Small intestine (tissue), 7 donors: ENCODE measurements at regions not wholly inside any gene's neighbourhood (a gene's known extent, or its start where the extent isn't known, plus 50 kb on each side); places are given as distances from the start of the nearest gene placed in this dataset.
"Not testable (repeated sequence)": the region's sequence is repeated elsewhere in the genome, so short reads cannot be mapped to it uniquely, and the experiment has no call there.

Experiments used
- DNase-seq, 2 donors: peaks; one replicate each; pipeline versions ENCODE4 v3.0.0 to v3.0.0-alpha.2; 2013
- FAIRE-seq: peaks from 2 replicates; lab custom pipeline; 2012; peaks lifted over from hg19 to GRCh38; lab: Jason Lieb, UNC
- H3K27ac ChIP-seq, 3 donors: one replicate each; pipeline ENCODE4 v1.5.1; 2013; ENCODE audit warnings: low read length in 2 of 3, mild to moderate bottlenecking in 2 of 3, control low read depth in 1 of 3, inconsistent platforms in 1 of 3, low read depth in 1 of 3, moderate library complexity in 1 of 3
- H3K27me3 ChIP-seq, 3 donors: one replicate each; pipeline ENCODE4 v1.6.1; 2013; ENCODE audit warnings: low read length in 3 of 3, inconsistent platforms in 1 of 3; ENCODE audit not compliant: control insufficient read depth in 3 of 3, insufficient read depth in 3 of 3
- H3K36me3 ChIP-seq, 3 donors: one replicate each; pipeline ENCODE4 v1.6.1; 2013; ENCODE audit warnings: low read length in 3 of 3, inconsistent platforms in 1 of 3, low read depth in 1 of 3, mild to moderate bottlenecking in 1 of 3, moderate library complexity in 1 of 3; ENCODE audit not compliant: control insufficient read depth in 3 of 3, insufficient read depth in 2 of 3
- H3K4me1 ChIP-seq, 3 donors: one replicate each; pipeline ENCODE4 v1.6.1; 2013; ENCODE audit warnings: low read length in 2 of 3, inconsistent platforms in 1 of 3, low read depth in 1 of 3, mild to moderate bottlenecking in 1 of 3, moderate library complexity in 1 of 3; ENCODE audit not compliant: control insufficient read depth in 3 of 3, insufficient read depth in 2 of 3
- H3K4me3 ChIP-seq, 3 donors: one replicate each; pipeline ENCODE4 v1.5.1; 2013; ENCODE audit warnings: low read length in 3 of 3, control low read depth in 1 of 3, inconsistent platforms in 1 of 3, low read depth in 1 of 3, mild to moderate bottlenecking in 1 of 3, moderate library complexity in 1 of 3
- H3K9me3 ChIP-seq, 2 donors: one replicate each; pipeline ENCODE4 v1.6.1; 2013; ENCODE audit warnings: low read depth in 1 of 2, low read length in 1 of 2; ENCODE audit not compliant: control insufficient read depth in 2 of 2, insufficient read depth in 1 of 2
- WGBS, 3 donors: extraction: QIAGEN DNeasy Blood & Tissue Kit; methylation state at CpG; one replicate each; pipeline ENCODE4 v1.1.7; 2013; 5-methylcytosine and 5-hydroxymethylcytosine counted together
- donor health status: healthy with polysubstance abuse.
- donor health status: control.
- donor health status: control.
- donor health status: Bipolar disorder and iron deficiency.
- donor health status: healthy.

DNA sequence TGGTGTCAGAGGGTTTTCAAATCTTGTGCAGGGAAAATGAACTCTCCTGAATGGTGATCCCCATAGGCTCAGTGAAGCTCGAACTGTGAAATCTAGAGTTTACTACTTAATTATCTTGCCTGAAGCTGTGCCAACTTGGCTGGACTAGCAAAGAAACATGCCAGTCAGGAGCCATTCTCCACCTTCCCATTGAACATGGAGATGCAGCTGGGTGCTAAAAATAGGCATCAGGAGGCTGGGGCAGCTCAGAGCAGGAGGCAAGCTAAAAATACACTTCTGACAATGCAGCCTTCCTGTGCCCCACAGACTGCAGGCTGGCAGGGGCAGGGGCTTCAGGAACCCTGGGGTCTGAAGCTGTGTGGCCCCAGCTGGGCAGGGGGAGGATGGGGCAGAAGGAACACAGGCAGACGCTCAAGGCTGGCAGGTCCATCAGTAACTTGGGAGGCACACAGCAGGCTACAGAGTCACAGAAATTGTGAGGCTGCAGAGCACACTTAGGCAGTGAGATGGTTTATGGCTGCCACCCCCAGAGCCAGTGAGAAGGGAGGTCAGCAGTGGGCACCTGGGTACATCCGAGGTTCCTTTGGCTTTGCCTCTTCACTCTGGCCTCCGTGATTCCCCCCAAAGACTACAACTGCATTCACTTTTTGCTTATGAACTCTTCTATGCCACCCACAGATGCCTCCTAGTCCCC, 155.4 kb upstream of the KCND3 start:
- no peak for FAIRE-seq
- WGBS, 3 donors, result 44 to 57% (median 51%) methylated on average over 4 of the region's 4 CpGs

DNA sequence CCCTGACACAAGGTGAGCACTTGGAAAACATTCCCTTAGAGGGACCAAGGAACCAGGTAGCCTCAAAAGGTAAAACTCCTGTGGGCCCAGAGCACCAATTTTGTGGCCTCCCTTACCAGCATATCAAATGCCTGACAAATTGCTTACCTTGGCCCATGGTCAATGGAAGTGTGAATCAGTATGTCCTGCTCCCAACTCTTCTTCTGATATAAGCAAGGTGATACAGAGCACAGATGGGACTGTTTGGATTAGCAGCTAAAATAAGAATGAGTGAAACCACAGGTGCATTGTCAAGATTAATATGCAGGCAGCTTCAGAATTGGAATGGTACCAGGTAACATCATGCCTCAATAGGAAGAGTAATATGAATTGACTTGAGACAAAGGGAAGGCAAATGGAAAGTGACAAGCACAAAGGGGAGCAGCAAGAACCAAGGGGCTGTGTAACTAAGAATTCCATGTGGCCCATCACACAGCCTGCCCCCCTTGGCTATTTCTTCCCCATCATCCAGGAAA, 156.8 kb upstream of the KCND3 start:
- FAIRE-seq, result no peak
- Histone ChIP-seq H3K4me3 (no peak overlapping the region), H3K36me3 (no peaks in the 10 kb centered on the region), H3K27ac (no peak overlapping the region), H3K9me3 (no peaks in the 10 kb centered on the region), H3K4me1 (no peaks in the 10 kb centered on the region), H3K27me3 (peaks cover 0 to 2% (median 0%) of the 10 kb centered on the region in 3 donors)
- no peak for DNase-seq

More for the DNA sequence above, 155.4 kb upstream of the KCND3 start:
- no peak for DNase-seq
- Histone ChIP-seq H3K27ac (no peak overlapping the region), H3K4me1 (no peaks in the 10 kb centered on the region), H3K4me3 (no peak overlapping the region), H3K27me3 (peaks cover 0 to 2% (median 0%) of the 10 kb centered on the region in 3 donors), H3K9me3 (no peaks in the 10 kb centered on the region), H3K36me3 (no peaks in the 10 kb centered on the region)

DNA sequence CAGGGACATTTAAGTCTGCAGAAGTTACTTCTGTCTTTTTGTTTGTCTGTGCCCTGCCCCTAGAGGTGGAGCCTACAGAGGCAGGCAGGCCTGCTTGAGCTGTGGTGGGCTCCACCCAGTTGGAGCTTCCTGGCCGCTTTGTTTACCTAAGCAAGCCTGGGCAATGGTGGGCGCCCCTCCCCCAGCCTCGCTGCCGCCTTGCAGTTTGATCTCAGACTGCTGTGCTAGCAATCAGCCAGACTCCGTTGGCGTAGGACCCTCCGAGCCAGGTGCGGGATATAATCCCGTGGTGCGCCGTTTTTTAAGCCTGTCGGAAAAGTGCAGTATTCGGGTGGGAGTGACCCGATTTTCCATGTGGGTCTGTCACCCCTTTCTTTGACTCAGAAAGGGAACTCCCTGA, 170.7 kb upstream of the KCND3 start:
- not testable (repeated sequence) for H3K4me3 ChIP-seq, H3K27me3 ChIP-seq, H3K9me3 ChIP-seq, H3K36me3 ChIP-seq, H3K4me1 ChIP-seq, DNase-seq, FAIRE-seq, H3K27ac ChIP-seq
- 66 to 81% (median 69%) methylated on average over 14 of the region's 14 CpGs for WGBS, 3 donors

GRCh38 chr1:112165375-112165774, 175.9 kb upstream of the KCND3 start:
- H3K27ac ChIP-seq, result no peak overlapping the region
- no peaks in the 10 kb centered on the region for H3K4me1 ChIP-seq
- H3K9me3 ChIP-seq, result no peaks in the 10 kb centered on the region
- WGBS, 3 donors, result 61 to 65% (median 64%) methylated on average over 3 of the region's 3 CpGs
- H3K4me3 ChIP-seq, result no peak overlapping the region
- peaks cover 0 to 3% (median 0%) of the 10 kb centered on the region in 3 donors for H3K27me3 ChIP-seq
- FAIRE-seq (no peak), DNase-seq (no peak)
- H3K36me3 ChIP-seq, result no peaks in the 10 kb centered on the region

DNA sequence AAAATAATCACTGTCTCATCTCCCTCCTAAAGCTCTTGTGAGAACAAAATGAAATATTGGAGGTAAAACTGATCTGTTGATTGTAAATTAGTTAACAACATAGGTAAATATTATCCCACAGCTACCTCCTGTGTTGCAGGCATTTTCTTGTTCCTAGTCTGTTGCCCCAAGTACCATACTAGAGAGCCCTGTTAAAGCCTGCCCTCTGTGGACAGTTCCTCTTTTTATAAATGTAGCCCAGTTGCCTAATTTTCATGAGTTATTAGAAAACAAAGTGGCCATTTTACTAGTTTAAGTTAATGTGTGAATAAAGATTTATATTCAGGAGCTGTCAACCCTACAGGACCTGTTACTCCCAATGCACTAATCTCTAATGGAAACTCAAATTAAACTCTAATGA, 180.0 kb upstream of the KCND3 start:
- H3K36me3 ChIP-seq, result no peaks in the 10 kb centered on the region
- no peak for FAIRE-seq
- no peaks in the 10 kb centered on the region for H3K4me1 ChIP-seq
- H3K27ac ChIP-seq, result no peak overlapping the region
- H3K27me3 ChIP-seq, result peaks cover 0 to 3% (median 0%) of the 10 kb centered on the region in 3 donors
- DNase-seq, result no peak
- H3K9me3 ChIP-seq, result no peaks in the 10 kb centered on the region
- no peak overlapping the region for H3K4me3 ChIP-seq

DNA sequence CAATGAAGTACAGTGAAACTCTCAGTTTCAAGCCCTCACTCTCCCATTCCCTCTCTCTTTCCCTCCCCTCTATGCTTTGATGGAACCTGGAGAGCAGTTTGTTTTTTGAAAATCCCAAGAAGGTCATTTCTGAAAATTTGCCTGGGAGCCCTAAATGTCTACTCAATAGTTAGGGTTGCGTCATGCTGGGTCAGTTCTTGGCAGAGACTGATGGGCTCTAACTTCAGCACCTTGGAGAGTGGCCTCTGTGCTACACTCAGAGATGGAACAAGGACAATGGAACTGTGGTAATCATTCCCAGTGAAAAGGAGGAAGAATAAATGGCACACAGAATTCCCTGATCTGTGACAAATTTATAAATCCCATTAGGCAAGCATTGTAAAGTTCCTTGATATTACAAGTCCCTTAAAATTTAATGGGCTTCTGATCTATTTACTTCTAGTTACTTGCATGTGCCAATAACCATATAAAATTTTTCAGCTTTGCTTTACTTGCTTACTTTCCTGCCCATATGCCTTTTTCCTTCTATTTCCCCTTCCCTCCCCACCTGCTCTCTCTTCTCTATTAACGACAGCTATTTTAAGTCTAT, 182.9 kb upstream of the KCND3 start:
- 13 to 15% (median 14%) methylated on average over 2 of the region's 2 CpGs for WGBS, 3 donors
- H3K9me3 ChIP-seq, result no peaks in the 10 kb centered on the region
- FAIRE-seq, result no peak

DNA sequence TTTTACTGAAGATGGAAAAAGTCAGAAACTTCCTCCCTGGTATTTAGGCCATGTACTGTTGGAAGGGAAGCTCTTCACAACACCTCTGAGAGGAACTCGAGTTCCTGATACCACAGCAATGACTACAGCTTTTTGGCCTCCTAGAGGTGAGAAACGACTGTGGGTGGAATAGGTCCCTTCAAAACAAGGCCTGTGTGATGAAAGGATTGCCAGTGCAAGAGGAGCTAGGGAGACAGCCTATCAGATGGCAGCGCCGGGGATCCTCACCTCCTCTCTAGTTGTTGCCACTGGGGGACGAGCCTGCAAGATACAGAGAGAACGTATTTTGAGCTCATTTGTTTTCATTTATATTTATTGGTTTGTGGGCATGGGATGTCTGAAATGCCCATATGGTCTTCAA, 187.8 kb upstream of the KCND3 start:
- Histone ChIP-seq H3K27me3 (no peaks in the 10 kb centered on the region), H3K4me1 (no peaks in the 10 kb centered on the region), H3K9me3 (no peaks in the 10 kb centered on the region), H3K4me3 (no peak overlapping the region), H3K36me3 (no peaks in the 10 kb centered on the region), H3K27ac (no peak overlapping the region)
- 62 to 66% (median 63%) methylated on average over 6 of the region's 6 CpGs for WGBS, 3 donors
- FAIRE-seq, result no peak
- DNase-seq, result no peak

More for the DNA sequence above, 182.9 kb upstream of the KCND3 start:
- H3K4me3 ChIP-seq, result no peak overlapping the region
- peak; percentile 5 to 46 for DNase-seq
- H3K36me3 ChIP-seq, result no peaks in the 10 kb centered on the region
- no peaks in the 10 kb centered on the region for H3K4me1 ChIP-seq
- no peaks in the 10 kb centered on the region for H3K27me3 ChIP-seq
- H3K27ac ChIP-seq, result no peak overlapping the region

- Histone ChIP-seq H3K4me1 (no peaks in the 10 kb centered on the region), H3K27me3 (peaks cover 0 to 2% (median 0%) of the 10 kb centered on the region in 3 donors), H3K27ac (no peak overlapping the region), H3K4me3 (no peak overlapping the region), H3K36me3 (no peaks in the 10 kb centered on the region), H3K9me3 (no peaks in the 10 kb centered on the region)
- no peak for FAIRE-seq
- no peak for DNase-seq
Measured at GRCh38 chr1:112188611-112189010, 199.1 kb upstream of the KCND3 start.
